8988T (cell line): ENCODE measurements at regions not wholly inside any gene's neighbourhood (a gene's known extent, or its start where the extent isn't known, plus 50 kb on each side); places are given as distances from the start of the nearest gene placed in this dataset.

ENCODE experiments used
- DNase-seq: peaks from one replicate; pipeline ENCODE4 v3.0.0; 2011

DNA sequence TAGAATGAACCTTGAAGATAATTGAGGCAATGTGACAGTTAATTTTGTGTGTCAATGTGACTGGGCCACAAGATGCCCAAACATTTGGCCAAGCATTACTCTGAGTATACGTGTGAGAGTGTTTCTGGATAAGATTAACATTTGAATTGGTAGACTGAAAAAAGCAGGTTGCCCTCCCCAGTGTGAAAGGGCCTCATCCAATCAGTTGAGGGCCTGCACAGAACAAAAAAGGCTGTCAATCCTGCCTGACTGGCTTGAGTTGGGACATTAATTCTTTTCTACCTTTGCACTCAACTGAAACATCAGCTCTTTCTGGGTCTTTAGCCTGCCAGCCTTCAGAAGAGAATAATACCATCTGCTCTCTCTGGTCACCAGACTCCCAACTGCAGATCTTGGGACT lies 56.6 kb upstream of the PDE1C start:
- no peak for DNase-seq
